Renal cortical epithelial cell (primary cell): ENCODE measurements at regions not wholly inside any gene's neighbourhood (a gene's known extent, or its start where the extent isn't known, plus 50 kb on each side); places are given as distances from the start of the nearest gene placed in this dataset.
A peak's percentile ranks its signal among the peaks of the same experiment; 100 is the strongest.
"Not testable (repeated sequence)": the region's sequence is repeated elsewhere in the genome, so short reads cannot be mapped to it uniquely, and the experiment has no call there.

Experiments used
- DNase-seq: peaks from one replicate; pipeline ENCODE4 v3.0.0-alpha.2; 2011; ENCODE audit warnings: low read depth

DNA sequence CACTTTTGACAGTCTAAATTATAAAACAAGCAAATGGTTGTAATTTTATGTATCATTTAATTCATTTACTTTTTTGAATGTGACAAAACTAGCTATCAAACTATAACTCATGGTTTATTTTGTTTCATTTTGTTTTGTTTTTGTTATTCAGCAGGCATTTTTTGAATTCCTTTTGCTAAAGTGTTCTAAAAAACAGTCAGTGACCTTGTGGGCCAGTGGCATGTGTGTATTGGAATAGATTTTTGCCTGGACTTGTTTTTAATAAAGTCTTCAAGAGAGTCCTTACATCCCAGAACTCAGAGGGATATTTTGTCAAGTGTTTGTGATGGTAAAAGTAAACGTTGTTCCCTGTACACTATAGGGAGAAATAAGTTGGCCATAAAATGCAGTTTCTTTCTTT, 369.7 kb upstream of the SYT1 start:
- DNase-seq, result peak; percentile 36

DNA sequence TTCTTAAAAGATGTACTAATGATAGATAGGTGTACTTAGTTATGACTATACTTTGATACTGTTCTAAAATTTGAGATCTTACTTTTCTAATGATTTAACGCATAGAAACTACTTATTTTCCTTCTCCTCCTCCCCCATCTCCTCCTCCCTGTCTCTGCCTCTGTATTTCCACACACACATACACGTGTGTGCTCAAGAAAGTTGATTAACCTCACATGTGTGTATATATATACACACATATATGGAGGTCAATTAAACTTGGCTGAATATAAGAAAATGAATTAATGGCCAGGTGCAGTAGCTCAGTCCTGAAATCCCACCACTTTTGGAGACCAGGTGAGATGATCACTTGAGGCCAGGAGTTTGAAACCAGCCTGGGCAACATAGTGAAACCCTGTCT, 362.7 kb upstream of the SYT1 start:
- no peak for DNase-seq

DNA sequence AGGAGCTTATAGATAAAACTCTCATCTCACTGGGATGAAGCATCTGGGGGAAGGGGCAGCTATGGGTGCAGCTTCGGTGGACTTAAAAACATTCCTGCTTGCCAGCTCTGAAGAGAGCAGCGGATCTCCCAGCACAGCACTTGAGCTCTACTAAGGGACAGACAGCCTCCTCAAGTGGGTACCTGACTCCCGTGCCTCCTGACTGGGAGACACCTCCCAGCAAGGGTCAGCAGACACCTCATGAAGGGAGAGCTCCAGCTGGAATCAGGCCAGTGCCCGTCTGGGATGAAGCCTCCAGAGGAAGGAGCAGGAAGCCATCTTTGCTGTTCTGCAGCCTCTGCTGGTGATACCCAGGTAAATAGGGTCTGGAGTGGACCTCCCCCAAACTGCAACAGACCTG, 345.2 kb upstream of the SYT1 start:
- no peak for DNase-seq

DNA sequence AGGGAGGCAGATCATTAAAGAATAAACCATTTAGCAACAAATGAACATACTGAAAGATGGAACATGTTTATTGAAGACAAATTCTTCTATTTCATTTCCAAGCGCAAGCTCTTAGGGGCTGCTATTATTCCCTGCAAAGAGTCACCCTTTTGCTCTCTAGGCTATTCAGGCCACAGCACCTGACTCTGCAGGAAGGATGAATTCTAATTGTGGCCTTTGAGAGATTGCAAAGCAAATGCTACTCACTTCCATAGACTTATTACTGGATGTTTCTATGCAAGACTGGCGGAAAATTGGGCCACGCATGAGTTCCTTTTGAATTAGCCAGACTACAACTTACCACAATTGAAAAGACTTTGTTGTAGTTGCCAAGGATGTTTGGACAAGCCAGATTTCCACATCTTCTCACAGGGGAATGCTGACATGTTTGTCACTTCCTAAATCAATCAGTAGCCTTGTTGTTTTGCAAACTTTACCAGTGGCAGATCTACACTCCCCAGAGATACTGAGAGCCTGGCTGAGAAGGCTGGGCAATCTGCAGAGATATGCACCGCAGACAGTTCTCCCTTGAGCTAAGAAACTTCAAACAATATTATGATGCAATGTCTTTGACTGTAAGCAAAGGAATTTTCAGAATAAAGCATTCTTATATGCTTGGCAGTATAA, 334.3 kb upstream of the SYT1 start:
- peak; percentile 78 for DNase-seq

DNA sequence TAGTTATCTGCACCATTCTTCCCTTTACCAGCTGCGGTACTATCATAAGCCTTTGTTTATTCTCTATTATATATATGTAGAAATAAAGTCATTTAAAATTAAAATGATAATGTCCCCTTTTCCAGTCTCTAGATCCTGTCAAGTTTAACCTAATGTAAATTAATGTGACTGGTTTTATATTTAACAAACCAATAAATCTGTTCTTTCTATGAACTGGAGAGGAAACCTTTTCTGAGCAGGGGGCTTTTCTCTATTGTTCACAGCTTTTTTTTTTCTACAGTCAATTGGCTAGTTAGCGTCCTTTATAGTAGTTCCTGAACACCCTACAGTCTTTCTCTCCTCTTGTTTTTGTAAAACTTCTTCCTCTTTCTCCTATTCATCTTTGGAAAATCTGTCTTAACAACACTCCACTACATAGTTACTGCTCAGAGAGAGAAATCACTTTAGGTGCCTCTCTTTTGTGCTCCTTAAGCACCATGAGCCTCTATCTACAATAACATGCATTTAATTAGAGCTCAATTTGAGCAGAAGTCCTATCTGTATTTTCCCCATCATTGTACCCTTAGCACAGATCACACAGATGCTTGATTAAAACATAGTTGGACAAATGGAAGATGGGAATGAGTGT, 332.6 kb upstream of the SYT1 start:
- no peak for DNase-seq

DNA sequence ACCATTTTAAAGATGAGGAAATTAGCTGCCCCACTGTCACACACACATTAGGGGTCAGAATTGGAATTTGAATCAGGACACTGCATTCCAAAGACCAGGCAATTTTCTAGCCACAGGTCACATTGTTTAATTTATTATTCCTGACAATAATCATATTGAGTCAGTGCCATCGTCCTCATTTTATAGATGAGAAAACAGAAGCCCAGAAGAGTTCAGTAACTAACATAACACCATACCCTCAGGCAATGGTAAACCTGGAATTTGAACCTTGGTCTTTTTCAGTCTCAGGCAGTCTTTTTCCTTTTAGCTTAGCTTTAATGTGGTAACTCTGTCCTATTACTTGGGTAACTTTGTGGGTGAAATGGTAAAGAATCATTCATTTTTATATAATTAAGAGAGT, 330.3 kb upstream of the SYT1 start:
- DNase-seq, result peak; percentile 9

DNA sequence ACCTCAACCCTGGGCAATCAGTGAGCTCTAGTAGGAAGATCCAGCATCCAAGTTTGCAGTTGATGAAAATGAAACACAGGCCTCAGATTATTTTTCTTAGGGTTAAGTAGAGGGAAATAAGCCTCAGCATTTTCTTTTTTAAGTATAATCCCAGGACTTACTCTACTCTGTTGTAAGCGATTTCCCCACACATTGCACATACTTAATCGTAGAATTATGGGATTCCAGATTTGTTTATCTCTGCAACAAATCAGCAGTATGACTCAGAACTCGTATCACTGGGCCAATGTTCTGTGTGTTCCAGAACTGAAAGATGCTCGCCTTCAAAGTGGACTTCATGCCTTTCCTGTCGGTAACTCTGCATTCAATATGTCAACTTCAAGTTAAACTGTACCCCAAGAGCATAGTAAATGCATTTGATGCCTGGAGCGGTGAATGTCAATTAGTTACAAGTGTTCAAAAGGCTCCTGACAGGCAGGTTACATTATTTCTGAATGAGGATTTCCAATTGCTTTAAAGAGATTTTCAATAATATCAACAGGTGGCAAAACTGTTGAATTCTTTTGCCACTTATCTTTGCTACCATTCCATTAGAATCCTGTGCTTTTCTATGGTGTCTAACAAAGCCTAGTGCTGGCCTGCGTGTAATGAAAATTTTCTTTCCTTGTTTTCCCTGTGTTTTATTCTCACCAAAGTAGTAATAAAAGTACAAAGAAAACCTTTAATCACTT, 323.8 kb upstream of the SYT1 start:
- DNase-seq, result no peak

DNA sequence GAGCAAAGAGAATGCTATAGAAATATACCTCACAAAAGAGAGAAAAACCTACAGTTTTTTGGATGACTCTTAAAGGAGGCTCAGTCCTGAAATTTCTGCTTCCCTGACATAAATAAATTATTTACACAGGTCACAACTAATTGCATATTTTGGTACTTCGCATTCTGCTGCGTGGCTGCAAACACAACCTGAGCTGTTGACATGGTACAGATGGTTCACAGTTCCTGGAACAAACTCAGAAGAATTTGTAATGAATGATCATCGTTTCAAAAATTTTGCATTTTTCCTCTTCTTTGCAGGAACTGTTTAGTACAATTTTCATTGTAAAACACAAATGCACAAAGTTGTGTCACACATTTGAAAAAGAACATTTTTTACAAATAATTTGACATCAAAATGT, 313.7 kb upstream of the SYT1 start:
- DNase-seq, result no peak

DNA sequence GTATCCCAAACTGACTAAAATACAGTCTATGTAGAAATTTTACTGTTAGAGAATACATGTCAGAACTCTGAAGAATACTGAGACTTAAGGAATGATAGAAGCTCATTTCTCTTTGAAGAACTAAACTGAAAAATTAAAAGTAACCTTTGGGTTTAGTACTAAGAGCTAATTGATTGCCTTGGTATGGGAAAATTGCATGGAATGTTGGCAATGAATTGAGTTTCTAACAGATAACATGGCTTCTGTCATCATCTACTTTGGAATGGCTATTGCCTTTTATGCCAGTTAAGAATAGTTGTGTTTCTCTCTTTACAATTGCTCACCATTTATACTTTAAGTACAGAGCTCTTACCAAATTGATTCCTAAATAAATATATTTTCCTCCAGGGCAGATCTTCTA, 308.8 kb upstream of the SYT1 start:
- DNase-seq, result peak; percentile 35

DNA sequence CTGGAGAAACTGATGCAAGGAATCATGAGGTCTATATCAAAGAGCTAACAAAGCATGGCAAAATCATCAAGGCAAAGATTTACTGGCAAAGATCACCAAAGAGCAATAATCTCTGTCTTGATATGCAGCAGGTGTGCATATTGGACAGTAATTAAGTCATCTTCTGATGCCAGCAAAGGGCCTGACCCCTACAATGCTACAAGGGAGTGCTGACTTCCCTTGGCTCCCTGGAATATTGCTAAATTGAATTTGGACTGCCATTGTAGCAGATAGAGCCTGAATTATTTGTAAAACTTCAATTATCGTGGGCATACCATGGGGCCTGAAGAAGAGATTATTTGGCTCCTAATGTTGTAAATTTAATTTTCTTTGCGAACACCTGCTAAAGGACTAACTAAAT, 307.9 kb upstream of the SYT1 start:
- no peak for DNase-seq

DNA sequence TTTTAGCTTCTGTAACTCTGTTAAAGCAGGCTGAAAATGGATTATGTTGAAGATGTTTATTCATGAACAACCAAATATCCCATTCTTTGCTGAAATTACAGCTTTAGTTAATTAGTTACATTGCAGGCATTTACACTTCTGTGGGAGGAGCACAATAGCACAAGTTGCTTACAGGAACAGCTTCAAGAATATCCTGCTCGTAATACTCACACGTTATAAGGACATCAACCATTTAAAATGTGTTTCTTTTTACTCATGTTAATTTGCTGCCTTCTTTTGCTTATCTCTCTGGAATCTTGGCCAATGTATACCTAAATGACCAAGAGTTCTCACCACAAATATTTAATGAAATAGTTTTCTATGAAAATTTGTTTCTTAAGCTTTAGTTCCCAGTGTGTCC, 305.2 kb upstream of the SYT1 start:
- peak; percentile 71 for DNase-seq

DNA sequence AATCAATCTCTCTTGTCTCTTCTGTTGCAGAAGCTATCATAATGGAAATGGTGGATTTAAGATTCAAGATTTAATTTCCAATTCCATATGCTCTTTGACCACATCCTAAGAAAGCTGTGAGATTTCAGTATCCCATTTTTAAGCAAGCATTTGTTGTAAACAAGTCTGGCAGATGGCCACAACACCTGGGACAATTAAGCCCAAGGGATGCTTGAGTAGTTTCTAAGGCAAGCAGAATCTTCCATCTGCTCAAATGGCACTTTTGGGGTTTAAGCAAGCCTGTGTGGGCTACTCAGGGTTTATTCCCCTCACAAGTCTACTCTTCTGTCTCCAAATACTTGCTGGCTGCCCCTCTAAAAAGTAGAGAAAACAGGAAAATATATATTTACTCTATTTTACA, 304.7 kb upstream of the SYT1 start:
- no peak for DNase-seq

DNA sequence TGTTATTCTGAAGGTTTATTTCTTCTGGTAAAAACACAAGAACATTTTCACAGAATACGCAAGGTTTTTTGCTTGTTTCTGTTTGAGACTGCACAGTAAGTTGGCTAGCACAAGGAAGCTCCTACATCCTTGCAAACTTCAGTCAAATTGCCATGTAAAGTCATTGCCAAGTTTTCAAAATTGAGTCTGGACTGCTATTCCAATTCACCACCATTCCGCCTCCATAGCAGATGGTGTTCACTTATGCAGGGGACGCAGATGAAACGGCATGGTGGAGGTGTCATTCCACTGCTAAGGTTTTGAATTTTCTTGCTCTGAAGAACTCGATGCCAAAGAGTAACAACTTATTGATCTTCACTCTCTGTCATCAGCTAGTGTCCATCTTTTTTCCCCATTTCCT, 303.9 kb upstream of the SYT1 start:
- no peak for DNase-seq

DNA sequence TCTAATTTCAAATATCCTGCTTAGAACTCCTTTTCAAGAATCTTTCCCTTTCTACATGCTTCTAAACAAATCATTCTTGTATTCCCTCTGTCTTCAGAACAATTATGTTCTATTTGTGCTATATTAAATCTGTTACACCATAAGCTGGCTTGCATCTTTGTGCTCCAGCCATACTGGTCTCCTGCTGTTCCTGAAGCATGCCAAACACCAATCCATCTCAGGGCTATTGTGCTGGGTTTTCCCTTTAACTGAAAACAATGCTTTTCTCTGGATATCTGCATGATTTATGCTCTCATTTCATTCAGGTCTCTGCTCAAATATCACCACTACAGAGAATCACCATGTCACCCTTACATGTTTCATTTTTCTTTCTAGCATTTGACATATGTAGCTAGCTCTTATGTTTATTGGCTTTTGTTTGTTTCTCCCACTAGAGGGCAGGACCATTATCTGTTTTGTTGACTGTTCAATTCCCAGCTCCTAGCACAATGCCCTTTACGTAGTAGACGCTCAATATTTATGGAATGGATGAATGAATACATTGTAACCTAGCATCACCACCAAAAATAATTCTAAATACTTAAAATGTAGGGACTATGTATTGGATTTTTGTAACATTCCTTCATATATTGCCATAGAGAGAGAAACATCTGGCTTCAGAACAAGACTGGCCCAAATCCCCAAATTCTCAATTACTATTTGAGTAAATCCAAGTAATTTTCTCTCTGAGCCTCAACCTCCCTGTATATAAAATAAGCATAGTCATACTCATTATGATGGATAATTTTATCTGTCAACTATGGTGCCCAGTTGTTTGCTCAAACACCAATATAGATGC, 302.0 kb upstream of the SYT1 start:
- DNase-seq, result peak; percentile 20

DNA sequence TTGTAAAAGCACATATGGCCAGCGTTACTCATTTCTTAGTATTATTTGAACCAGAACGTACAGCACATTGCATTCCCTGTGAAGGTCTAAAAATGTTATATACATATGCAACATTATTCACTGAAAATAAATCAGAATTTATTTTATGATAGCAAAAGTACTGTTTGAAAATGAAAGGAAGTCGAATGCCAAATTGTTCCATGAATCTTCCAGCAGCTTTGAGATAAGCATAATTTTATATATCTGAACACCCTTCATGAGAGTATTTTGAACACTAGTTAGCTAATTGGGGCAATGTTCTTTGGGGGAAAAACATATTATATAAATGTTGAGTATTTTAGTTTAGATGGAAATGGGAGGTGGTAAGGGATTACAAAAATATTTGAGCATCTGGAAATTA, 300.7 kb upstream of the SYT1 start:
- DNase-seq, result no peak

DNA sequence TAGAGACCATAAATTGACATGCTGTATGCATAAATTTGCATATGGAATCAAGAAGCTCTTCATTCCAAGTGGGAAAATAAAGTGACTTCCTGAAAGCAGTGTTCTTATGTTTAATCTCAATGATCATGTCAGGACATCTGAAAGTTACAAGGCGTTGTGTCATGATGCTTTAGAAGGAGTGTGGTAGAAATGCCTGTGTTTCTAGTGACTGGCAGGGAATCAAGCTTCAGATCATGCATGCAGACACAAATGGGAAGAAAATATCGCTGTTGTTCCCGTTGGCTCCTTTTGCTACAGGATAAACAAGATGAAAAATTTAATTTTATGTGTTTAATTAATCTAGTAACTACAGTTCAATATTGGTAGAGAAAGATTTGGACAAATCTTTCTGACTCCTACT, 298.1 kb upstream of the SYT1 start:
- DNase-seq, result no peak

DNA sequence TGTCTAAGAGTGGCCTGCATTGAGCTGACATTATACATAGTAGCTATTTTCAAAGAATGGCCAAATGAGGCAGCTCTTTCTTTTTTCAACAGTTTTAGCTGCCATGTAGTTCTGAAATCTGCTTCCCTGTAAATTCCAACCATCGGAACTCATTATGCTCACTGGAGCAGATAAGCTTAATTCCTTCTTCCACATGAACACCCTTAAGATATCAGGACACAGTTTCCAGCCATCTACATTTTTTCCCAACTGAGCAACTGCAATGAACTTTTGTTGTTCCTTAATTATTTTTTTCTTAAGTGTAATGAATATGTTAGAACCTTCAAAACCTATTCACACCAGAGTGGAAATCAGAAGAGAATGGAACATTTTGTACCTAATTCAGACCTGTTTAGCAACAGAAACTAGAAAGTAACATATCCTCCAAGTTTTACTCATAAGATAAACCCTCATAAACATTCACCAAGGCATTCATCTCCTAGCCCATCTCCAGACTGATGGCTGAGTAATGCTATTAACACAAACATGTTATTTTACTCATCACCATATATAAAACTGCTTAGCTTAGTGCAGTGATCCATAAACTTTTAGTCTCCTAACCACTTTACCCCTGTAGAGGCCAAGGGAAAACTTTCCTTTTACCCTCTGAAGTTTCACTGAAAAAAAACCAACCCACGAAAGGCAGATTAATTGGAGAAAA, 296.1 kb upstream of the SYT1 start:
- DNase-seq, result peak; percentile 81

DNA sequence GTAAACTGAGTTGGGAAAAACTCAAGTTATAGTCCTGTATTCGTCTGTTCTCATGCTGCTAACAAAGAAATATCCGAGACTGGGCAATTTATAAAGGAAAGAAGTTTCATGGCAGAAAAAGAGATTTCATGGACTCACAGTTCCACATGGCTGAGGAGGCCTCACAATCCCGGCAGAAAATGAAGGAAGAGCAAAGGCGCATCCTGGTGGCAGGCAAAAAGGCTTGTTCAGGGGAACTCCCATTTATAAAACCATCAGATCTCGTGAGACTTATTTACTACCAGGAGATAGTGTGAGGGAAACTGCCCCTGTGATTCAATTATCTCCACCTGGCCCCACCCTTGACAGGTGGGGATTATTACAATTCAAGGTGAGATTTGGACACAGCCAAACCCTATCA, 292.6 kb upstream of the SYT1 start:
- DNase-seq, result no peak

DNA sequence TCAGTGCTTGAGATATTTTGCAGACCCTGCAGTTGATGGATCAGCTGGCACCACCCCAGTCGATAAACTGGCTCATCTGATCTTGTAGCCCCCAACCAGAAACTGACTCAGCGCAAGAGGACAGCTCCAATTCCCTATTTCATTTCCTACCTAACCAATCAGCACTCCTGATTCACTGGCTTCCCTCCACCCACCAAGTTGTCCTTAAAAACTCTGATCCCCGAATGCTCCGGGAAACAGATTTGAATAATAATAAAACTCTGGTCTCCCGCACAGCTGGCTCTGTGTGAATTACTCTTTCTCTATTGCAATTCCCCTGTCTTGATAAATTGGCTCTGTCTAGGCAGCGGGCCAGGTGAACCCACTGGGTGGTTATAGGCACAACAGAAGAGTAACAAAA, 289.4 kb upstream of the SYT1 start:
- not testable (repeated sequence) for DNase-seq

DNA sequence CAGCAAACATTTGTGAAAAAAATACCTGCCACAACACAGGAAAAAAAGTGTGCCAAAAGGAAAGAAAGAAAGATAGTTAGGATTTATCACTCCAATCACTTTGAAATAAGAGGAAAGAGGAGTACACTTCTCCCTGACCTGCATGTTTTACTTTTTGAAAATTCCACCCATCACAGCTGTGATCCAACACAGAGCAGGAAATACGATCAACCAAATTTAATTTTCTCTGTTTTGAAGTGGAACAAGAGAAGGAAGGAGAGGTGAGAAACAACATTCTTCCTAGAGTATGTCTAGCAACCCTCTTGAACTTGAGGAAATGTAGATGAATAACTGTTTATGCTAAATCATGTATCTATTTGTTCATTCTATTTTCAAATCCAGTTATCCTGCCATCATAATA, 284.7 kb upstream of the SYT1 start:
- no peak for DNase-seq

DNA sequence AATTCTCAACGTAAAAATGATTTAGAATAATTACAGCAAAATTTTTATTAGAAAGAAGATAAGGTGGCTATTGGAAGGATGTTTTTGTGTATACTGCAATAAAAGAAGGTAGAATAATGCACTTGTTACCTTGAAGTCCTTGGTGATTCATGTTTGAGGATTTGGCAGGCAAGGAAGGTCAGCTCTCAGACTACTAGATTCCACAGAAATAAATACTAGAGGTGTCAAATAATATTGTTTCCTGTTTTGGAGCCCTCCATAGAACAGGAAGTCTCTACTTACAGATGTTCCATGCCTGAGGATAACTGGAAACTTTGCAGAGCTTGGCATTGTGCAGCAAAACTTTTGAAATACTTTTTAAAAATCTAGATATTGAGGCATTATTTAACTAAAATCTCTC, 284.3 kb upstream of the SYT1 start:
- peak; percentile 8 for DNase-seq

DNA sequence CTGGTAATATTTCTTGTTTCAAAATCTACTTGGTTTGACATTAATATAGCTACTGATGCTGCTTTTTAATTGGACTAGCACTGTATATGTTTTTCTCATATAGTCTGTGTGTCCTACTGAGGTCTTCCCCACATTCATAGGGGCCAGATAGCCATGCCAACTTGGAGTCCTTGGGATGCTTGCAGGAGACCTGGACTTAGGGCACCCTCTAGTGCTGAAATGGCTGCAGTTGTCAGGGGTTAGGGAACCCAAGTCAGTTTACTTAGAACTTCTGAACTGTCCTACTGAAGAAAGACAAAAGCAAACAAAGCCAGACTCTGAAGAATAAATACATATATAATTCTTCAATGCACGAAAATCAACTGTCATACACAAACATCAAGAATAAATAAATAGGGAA, 279.9 kb upstream of the SYT1 start:
- DNase-seq, result no peak
